CD4-positive, alpha-beta T cell treated with Interleukin-4 for 1 hour (primary cell): ENCODE measurements at regions not wholly inside any gene's neighbourhood (a gene's known extent, or its start where the extent isn't known, plus 50 kb on each side); places are given as distances from the start of the nearest gene placed in this dataset.
"Not testable (repeated sequence)": the region's sequence is repeated elsewhere in the genome, so short reads cannot be mapped to it uniquely, and the experiment has no call there.

ENCODE experiments used
- DNase-seq, 2 donors: peaks; one replicate each; pipeline ENCODE4 v3.0.0-alpha.2; 2020 to 2022

GRCh38 chr6:92495242-92495641, 924.1 kb downstream of the EPHA7 start:
- DNase-seq: no peak

- DNase-seq: no peak
Observed at GRCh38 chr6:92485487-92485886, 933.9 kb downstream of the EPHA7 start.

GRCh38 chr6:92479831-92480230, 939.5 kb downstream of the EPHA7 start:
- no peak for DNase-seq

- no peak for DNase-seq
Observed at GRCh38 chr6:92473056-92473455, 946.3 kb downstream of the EPHA7 start.

- DNase-seq: no peak
Observed at GRCh38 chr6:92469186-92469828, 950.1 kb downstream of the EPHA7 start.

GRCh38 chr6:92468066-92468465, 951.3 kb downstream of the EPHA7 start:
- DNase-seq: no peak

- no peak for DNase-seq
Observed at GRCh38 chr6:92460133-92460532, 959.2 kb downstream of the EPHA7 start.

- no peak for DNase-seq
Observed at GRCh38 chr6:92459606-92460005, 959.8 kb downstream of the EPHA7 start.

- DNase-seq: no peak
Observed at GRCh38 chr6:92446052-92446451, 973.3 kb downstream of the EPHA7 start.

GRCh38 chr6:92433911-92434310, 985.4 kb downstream of the EPHA7 start:
- DNase-seq: no peak

- no peak for DNase-seq
Observed at GRCh38 chr6:92431502-92431901, 987.9 kb downstream of the EPHA7 start.

- no peak for DNase-seq
Observed at GRCh38 chr6:92428448-92428847, 990.9 kb downstream of the EPHA7 start.

- DNase-seq: no peak
Observed at GRCh38 chr6:92427453-92427852, 991.9 kb downstream of the EPHA7 start.

GRCh38 chr6:92415656-92416055, 1003.7 kb downstream of the EPHA7 start:
- no peak for DNase-seq

- DNase-seq: no peak
Observed at GRCh38 chr6:92408350-92408749, 1011.0 kb downstream of the EPHA7 start.

- DNase-seq: no peak
Observed at GRCh38 chr6:92404281-92404680, 1015.1 kb downstream of the EPHA7 start.

- DNase-seq: no peak
Observed at GRCh38 chr6:92399911-92400310, 1019.4 kb downstream of the EPHA7 start.

GRCh38 chr6:92388706-92389105, 1030.7 kb downstream of the EPHA7 start:
- not testable (repeated sequence) for DNase-seq

- no peak for DNase-seq
Observed at GRCh38 chr6:92380803-92381601, 1038.4 kb downstream of the EPHA7 start.

- DNase-seq: no peak
Observed at GRCh38 chr6:92377137-92377536, 1042.2 kb downstream of the EPHA7 start.

- no peak for DNase-seq
Observed at GRCh38 chr6:92376691-92377090, 1042.7 kb downstream of the EPHA7 start.

GRCh38 chr6:92371211-92372208, 1047.8 kb downstream of the EPHA7 start:
- no peak for DNase-seq

- DNase-seq: no peak
Observed at GRCh38 chr6:92369309-92369708, 1050.0 kb downstream of the EPHA7 start.
